Osteoblast (primary cell): ENCODE measurements at regions not wholly inside any gene's neighbourhood (a gene's known extent, or its start where the extent isn't known, plus 50 kb on each side); places are given as distances from the start of the nearest gene placed in this dataset.

Experiments
- DNase-seq: peaks from one replicate; pipeline ENCODE4 v3.0.0; 2011; ENCODE audit warnings: low spot score, mixed read lengths; ENCODE audit not compliant: insufficient read length; ENCODE audit errors: missing footprints
- H2AFZ ChIP-seq: 2 replicates; pipeline ENCODE4 v1.6.0; 2011; ENCODE audit warnings: mild to moderate bottlenecking, low read length
- H3K27ac ChIP-seq: 2 replicates; pipeline ENCODE4 v1.5.1; 2011; ENCODE audit warnings: mild to moderate bottlenecking, low read depth, low read length, moderate library complexity
- H3K27me3 ChIP-seq: 2 replicates; pipeline ENCODE4 v1.6.0; 2012; ENCODE audit warnings: mild to moderate bottlenecking, control low read depth, inconsistent platforms, low read length, moderate library complexity; ENCODE audit not compliant: insufficient read depth
- H3K36me3 ChIP-seq: 2 replicates; pipeline ENCODE4 v1.5.1; 2011; ENCODE audit warnings: mild to moderate bottlenecking, low read length, control low read depth, moderate library complexity; ENCODE audit not compliant: insufficient read depth
- H3K4me1 ChIP-seq: 2 replicates; pipeline ENCODE4 v1.5.1; 2011; ENCODE audit warnings: mild to moderate bottlenecking, low read length, control low read depth, moderate library complexity; ENCODE audit not compliant: insufficient read depth
- H3K4me2 ChIP-seq: 2 replicates; pipeline ENCODE4 v1.6.0; 2011; ENCODE audit warnings: mild to moderate bottlenecking, low read length; ENCODE audit not compliant: insufficient read depth
- H3K4me3 ChIP-seq: fragments of 200-600 bp; sonication (generic); 3 replicates; pipeline ENCODE4 v1.5.1; 2012; ENCODE audit warnings: mild to moderate bottlenecking, low read length, inconsistent platforms; ENCODE audit not compliant: insufficient read depth
- H3K79me2 ChIP-seq: 2 replicates; pipeline ENCODE4 v1.6.0; 2012; ENCODE audit warnings: mild to moderate bottlenecking, low read length, control low read depth, inconsistent platforms; ENCODE audit not compliant: insufficient read depth
- H3K9me3 ChIP-seq: 2 replicates; pipeline ENCODE4 v1.5.1; 2011; ENCODE audit warnings: low read depth, low read length, control low read depth
- H4K20me1 ChIP-seq: 2 replicates; pipeline ENCODE4 v1.6.0; 2012; ENCODE audit warnings: mild to moderate bottlenecking, low read length, control low read depth; ENCODE audit not compliant: insufficient read depth
- TF ChIP-seq, protein P1 (sequence below): IDR thresholded peaks from 2 replicates; pipeline ENCODE4 v1.5.1; 2011; ENCODE audit warnings: mild to moderate bottlenecking, low read depth, low read length, moderate library complexity; ENCODE audit errors: extremely low read depth

DNA sequence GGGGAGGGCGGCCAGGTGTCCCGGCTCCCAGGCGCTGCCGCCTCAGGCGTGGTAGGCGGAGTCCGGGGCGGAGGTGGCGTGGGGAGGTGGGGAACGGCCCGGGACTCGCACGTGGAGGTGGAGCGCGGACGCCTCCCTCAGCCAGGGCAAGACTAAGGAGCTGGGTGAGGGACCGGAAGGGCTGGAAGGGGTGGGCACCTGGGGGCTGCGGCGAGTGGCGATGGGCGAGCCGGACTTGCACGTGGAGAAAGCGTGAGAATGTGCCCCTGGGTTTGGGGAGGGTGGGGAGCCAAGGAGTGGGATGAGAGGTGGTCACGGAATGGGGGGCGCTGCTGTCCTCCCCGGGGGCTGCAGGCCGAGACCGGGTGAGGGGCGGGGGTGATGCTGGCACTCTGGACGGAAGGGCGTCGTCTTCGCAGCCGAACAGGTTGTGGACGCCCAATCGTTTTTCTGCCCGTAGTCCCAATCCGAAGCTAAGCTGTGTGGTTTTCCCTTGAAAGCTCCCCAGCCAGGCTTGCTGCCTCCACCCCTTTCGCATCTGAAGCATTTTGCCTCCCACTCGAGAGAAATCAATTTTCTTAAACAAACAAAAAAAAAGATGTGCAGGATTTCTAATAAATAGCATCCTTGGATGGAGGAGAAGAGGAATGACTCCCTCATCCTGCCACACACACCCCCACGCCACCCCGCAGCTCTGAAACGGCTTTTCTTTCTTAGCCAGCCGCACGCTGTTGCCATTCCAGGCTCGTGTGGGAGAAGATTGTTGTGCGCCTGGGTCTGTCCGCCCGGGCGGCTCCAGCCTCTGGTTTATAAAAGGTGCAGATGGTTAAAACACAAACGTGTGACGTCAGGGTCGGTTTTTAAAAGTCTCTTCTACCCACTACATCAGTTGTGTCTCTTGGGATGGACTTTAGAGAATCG is 62.5 kb upstream of the ANKRD28 start:
- no peaks in the 10 kb centered on the region for H3K27me3 ChIP-seq
- H3K27ac ChIP-seq: peak overlapping the region; percentile 29
- peaks cover 36% of the 10 kb centered on the region for H3K79me2 ChIP-seq
- no peaks in the 10 kb centered on the region for H4K20me1 ChIP-seq
- peaks cover 3% of the 10 kb centered on the region for H3K4me1 ChIP-seq
- no peaks in the 10 kb centered on the region for H3K36me3 ChIP-seq
- H3K4me3 ChIP-seq: peak overlapping the region; percentile 77
- DNase-seq: peak; percentile 75
- TF ChIP-seq, protein P1, sequence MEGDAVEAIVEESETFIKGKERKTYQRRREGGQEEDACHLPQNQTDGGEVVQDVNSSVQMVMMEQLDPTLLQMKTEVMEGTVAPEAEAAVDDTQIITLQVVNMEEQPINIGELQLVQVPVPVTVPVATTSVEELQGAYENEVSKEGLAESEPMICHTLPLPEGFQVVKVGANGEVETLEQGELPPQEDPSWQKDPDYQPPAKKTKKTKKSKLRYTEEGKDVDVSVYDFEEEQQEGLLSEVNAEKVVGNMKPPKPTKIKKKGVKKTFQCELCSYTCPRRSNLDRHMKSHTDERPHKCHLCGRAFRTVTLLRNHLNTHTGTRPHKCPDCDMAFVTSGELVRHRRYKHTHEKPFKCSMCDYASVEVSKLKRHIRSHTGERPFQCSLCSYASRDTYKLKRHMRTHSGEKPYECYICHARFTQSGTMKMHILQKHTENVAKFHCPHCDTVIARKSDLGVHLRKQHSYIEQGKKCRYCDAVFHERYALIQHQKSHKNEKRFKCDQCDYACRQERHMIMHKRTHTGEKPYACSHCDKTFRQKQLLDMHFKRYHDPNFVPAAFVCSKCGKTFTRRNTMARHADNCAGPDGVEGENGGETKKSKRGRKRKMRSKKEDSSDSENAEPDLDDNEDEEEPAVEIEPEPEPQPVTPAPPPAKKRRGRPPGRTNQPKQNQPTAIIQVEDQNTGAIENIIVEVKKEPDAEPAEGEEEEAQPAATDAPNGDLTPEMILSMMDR: no peak
- H2AFZ ChIP-seq: peak overlapping the region; percentile 92
- H3K9me3 ChIP-seq: no peaks in the 10 kb centered on the region
- H3K4me2 ChIP-seq: peak overlapping the region; percentile 91

DNA sequence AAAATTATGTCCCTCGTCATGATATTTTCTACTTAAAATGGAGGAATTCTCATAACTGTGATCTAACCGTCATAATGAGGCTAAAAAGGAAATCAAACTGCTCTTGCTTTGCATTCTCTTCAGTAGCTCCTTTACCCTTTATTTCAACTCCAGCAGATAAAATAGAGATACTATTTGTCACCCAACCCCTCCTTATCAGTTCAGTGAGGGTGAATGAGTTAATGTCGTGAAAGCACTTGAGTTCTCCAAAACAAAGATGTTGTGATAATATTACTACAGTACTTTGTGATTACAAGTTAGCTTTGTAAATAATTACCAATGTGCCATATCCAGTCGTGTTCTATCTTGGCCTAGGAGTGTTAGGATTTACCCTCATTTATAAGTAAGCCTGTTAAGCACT is 63.4 kb upstream of the ANKRD28 start:
- no peak for DNase-seq
- no peak overlapping the region for H3K27ac ChIP-seq
- no peaks in the 10 kb centered on the region for H3K9me3 ChIP-seq
- TF ChIP-seq, protein P1: no peak
- no peaks in the 10 kb centered on the region for H3K36me3 ChIP-seq
- H2AFZ ChIP-seq: no peak overlapping the region
- peaks cover 3% of the 10 kb centered on the region for H3K4me1 ChIP-seq
- H3K27me3 ChIP-seq: no peaks in the 10 kb centered on the region
- no peaks in the 10 kb centered on the region for H4K20me1 ChIP-seq
- peak overlapping the region; percentile 91 for H3K4me2 ChIP-seq
- H3K79me2 ChIP-seq: peaks cover 27% of the 10 kb centered on the region
- H3K4me3 ChIP-seq: peak overlapping the region; percentile 77

DNA sequence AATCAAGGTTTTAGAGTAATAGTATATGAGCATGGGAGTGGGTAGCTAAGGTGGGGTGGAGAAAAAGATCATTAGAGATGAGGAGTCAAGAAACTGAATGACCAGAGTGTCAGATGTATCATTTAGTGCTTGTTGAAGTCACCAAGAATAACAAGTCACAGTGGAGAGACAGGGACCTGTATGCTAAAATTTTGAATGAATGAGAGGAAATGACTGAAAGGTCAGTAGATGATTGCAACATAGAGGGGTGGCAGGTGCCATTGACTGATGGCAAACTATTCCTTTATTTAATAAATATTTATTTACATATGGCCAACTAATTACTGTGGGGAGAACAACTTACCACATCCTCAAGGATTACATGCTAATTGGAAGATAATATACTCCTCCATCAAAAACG is 75.0 kb upstream of the ANKRD28 start:
- no peaks in the 10 kb centered on the region for H3K27me3 ChIP-seq
- peaks cover 12% of the 10 kb centered on the region for H3K4me1 ChIP-seq

DNA sequence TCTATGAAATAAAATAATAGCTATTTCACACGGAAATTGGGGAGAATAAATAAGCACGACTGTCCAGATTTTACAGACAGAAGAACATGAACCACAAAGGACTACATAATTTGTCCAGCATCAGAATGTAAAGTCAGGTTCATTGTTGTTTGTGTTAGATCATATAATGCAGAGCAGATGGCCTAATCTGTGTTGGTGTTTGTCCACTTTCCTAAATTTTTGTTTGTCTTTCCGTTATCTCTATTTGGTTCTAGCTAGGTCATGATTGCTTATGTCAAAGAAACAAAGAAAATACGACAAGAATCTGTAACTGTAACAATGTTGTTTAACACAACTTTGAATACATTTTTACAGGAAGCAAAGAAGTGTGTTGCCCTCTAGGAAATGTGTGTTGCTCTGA is 75.6 kb upstream of the ANKRD28 start:
- Histone ChIP-seq H3K4me3 (no peak overlapping the region), H4K20me1 (no peaks in the 10 kb centered on the region), H3K27me3 (no peaks in the 10 kb centered on the region), H3K79me2 (no peaks in the 10 kb centered on the region), H3K9me3 (no peaks in the 10 kb centered on the region), H3K4me2 (no peak overlapping the region), H3K27ac (no peak overlapping the region), H3K36me3 (no peaks in the 10 kb centered on the region), H3K4me1 (peaks cover 12% of the 10 kb centered on the region), H2AFZ (no peak overlapping the region)
- TF ChIP-seq, protein P1: no peak
- no peak for DNase-seq

More for the DNA sequence above, 75.0 kb upstream of the ANKRD28 start:
- Histone ChIP-seq H3K27ac (no peak overlapping the region), H3K9me3 (no peaks in the 10 kb centered on the region), H3K36me3 (no peaks in the 10 kb centered on the region), H3K4me2 (no peak overlapping the region), H3K4me3 (no peak overlapping the region), H3K79me2 (no peaks in the 10 kb centered on the region), H2AFZ (no peak overlapping the region), H4K20me1 (no peaks in the 10 kb centered on the region)
- no peak for DNase-seq
- TF ChIP-seq, protein P1: no peak
